ENCODE measurements at regions not wholly inside any gene's neighbourhood (a gene's known extent, or its start where the extent isn't known, plus 50 kb on each side); places are given as distances from the start of the nearest gene placed in this dataset.

- no peaks in the 10 kb centered on the region for H3K36me3 ChIP-seq (replicated peaks; ENCODE audit: insufficient read depth, low read length)
- no peaks in the 10 kb centered on the region for H3F3A ChIP-seq (ENCODE audit: insufficient read depth, low read length)
- no peaks in the 10 kb centered on the region for H3K79me2 ChIP-seq (ENCODE audit: low read length)
- H3K9me3 ChIP-seq (replicated peaks; ENCODE audit: insufficient read depth, low read length), result no peaks in the 10 kb centered on the region
- no peak overlapping the region for H3K9ac ChIP-seq (ENCODE audit: low read length)
- H3K27ac ChIP-seq (ENCODE audit: low read length), result no peak overlapping the region
- no peak overlapping the region for H3K4me3 ChIP-seq (ENCODE audit: low read length)
- H3K27me3 ChIP-seq (replicated peaks; ENCODE audit: insufficient read depth, low read length), result no peaks in the 10 kb centered on the region
- no peak for DNase-seq
- H2AFZ ChIP-seq (ENCODE audit: low read length), result no peak overlapping the region
- H4K20me1 ChIP-seq (ENCODE audit: insufficient read depth, low read length), result no peaks in the 10 kb centered on the region
- no peaks in the 10 kb centered on the region for H3K9me2 ChIP-seq (replicated peaks; ENCODE audit: insufficient read depth, low read length)
- no peaks in the 10 kb centered on the region for H3K4me1 ChIP-seq (ENCODE audit: low read length)
- no peak overlapping the region for H3K4me2 ChIP-seq (ENCODE audit: low read depth, low read length)
- no peak for TF ChIP-seq CTCF (IDR thresholded peaks at IDR 0.05; ENCODE audit: low read length)
- TF ChIP-seq EZH2phosphoT487 (IDR thresholded peaks at IDR 0.05; ENCODE audit: low read length), result no peak
- no peak for TF ChIP-seq EZH2 (optimal IDR thresholded peaks at IDR 0.05; ENCODE audit: low read depth, low read length)
Measured at GRCh38 chr4:126358041-126358440, 1043.3 kb downstream of the FAT4 start.

GRCh38 chr4:126361287-126361686 is 1046.5 kb downstream of the FAT4 start:
- Histone ChIP-seq H2AFZ (ENCODE audit: low read length) (no peak overlapping the region), H3K36me3 (replicated peaks; ENCODE audit: insufficient read depth, low read length) (no peaks in the 10 kb centered on the region), H3K4me3 (ENCODE audit: low read length) (no peak overlapping the region), H3K9me2 (replicated peaks; ENCODE audit: insufficient read depth, low read length) (no peaks in the 10 kb centered on the region), H3K79me2 (ENCODE audit: low read length) (no peaks in the 10 kb centered on the region), H3K27ac (ENCODE audit: low read length) (no peak overlapping the region), H3K9me3 (replicated peaks; ENCODE audit: insufficient read depth, low read length) (no peaks in the 10 kb centered on the region), H4K20me1 (ENCODE audit: insufficient read depth, low read length) (no peaks in the 10 kb centered on the region), H3F3A (ENCODE audit: insufficient read depth, low read length) (no peaks in the 10 kb centered on the region), H3K9ac (ENCODE audit: low read length) (no peak overlapping the region), H3K27me3 (replicated peaks; ENCODE audit: insufficient read depth, low read length) (no peaks in the 10 kb centered on the region), H3K4me2 (ENCODE audit: low read depth, low read length) (no peak overlapping the region), H3K4me1 (ENCODE audit: low read length) (no peaks in the 10 kb centered on the region)
- no peak for DNase-seq
- TF ChIP-seq CTCF (IDR thresholded peaks at IDR 0.05; ENCODE audit: low read length) (no peak), EZH2phosphoT487 (IDR thresholded peaks at IDR 0.05; ENCODE audit: low read length) (no peak), EZH2 (optimal IDR thresholded peaks at IDR 0.05; ENCODE audit: low read depth, low read length) (no peak)

- Histone ChIP-seq H3K4me3 (ENCODE audit: low read length) (no peak overlapping the region), H3F3A (ENCODE audit: insufficient read depth, low read length) (no peaks in the 10 kb centered on the region), H3K79me2 (ENCODE audit: low read length) (no peaks in the 10 kb centered on the region), H3K27ac (ENCODE audit: low read length) (no peak overlapping the region), H3K9me3 (replicated peaks; ENCODE audit: insufficient read depth, low read length) (no peaks in the 10 kb centered on the region), H3K4me2 (ENCODE audit: low read depth, low read length) (no peak overlapping the region), H3K9me2 (replicated peaks; ENCODE audit: insufficient read depth, low read length) (no peaks in the 10 kb centered on the region), H3K4me1 (ENCODE audit: low read length) (no peaks in the 10 kb centered on the region), H2AFZ (ENCODE audit: low read length) (no peak overlapping the region), H3K36me3 (replicated peaks; ENCODE audit: insufficient read depth, low read length) (no peaks in the 10 kb centered on the region), H4K20me1 (ENCODE audit: insufficient read depth, low read length) (no peaks in the 10 kb centered on the region), H3K9ac (ENCODE audit: low read length) (no peak overlapping the region), H3K27me3 (replicated peaks; ENCODE audit: insufficient read depth, low read length) (no peaks in the 10 kb centered on the region)
- DNase-seq, result no peak
- TF ChIP-seq EZH2 (optimal IDR thresholded peaks at IDR 0.05; ENCODE audit: low read depth, low read length) (no peak), CTCF (IDR thresholded peaks at IDR 0.05; ENCODE audit: low read length) (no peak), EZH2phosphoT487 (IDR thresholded peaks at IDR 0.05; ENCODE audit: low read length) (no peak)
Measured at GRCh38 chr4:126364311-126364911, 1049.7 kb downstream of the FAT4 start.
